ENCODE measurements at regions not wholly inside any gene's neighbourhood (a gene's known extent, or its start where the extent isn't known, plus 50 kb on each side); places are given as distances from the start of the nearest gene placed in this dataset.
"Not testable (repeated sequence)": the region's sequence is repeated elsewhere in the genome, so short reads cannot be mapped to it uniquely, and the experiment has no call there.

DNA sequence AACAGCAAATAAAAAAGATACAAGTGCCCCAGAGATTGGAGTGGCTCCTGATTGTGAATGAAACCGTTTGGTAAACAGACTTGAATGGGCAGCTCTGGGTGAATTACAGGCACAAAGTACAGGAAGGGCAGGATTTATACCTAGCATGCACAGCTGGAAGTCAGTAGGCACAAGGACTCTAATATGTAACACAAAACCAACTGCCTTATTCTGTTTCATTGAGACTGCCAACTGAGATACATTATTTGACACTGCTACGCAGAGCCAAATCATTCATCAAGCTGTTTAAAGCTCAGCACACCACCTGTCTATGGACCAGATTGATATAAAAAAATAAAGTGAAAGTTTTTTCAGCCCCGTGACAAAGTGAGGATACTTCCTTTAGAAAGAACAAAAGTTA is 541.2 kb downstream of the NUP35 start:
- DNase-seq: peak; percentile 95

DNA sequence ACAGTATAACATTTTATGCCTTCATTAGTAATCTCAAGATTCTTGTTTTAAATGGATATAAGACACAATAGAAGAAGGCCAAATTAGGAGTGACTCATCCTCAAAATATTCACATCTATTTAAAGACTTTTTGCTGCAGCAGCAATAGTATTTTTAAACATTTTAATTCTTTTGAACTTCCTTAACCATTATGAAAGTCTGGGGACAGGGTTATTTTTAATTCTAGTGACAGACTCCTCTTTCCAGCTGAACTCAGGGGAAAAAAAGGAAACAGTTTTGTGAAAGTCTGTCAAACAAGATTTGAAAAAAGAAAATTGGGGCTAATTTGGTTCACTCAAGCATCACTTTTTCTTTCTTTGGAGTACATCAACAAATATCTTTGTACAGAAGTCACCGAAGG is 541.8 kb downstream of the NUP35 start:
- DNase-seq: no peak

GRCh38 chr2:183671233-183671632 is 547.0 kb downstream of the NUP35 start:
- no peak for DNase-seq

GRCh38 chr2:183678908-183679307 is 554.7 kb downstream of the NUP35 start:
- DNase-seq: no peak

DNA sequence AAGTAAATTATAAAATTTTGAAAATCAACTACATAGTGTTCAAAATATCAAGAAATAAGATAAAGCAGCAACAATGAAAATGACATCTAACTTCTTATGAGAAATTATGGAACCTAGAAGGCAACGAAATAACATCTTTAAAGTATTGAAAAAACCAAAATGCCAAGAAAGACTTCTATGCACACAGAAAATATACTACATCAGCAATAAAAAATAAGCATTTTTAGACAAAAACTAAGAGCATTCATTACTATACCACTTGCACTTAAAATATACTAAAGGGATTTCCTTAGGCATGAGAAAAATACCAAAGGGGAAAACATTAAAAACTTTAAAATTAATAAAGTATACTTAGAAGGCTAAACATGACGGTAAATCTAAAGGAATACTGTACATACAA is 556.3 kb downstream of the NUP35 start:
- no peak for DNase-seq

- no peak for DNase-seq
Measured at GRCh38 chr2:183684686-183685085, 560.4 kb downstream of the NUP35 start.

DNA sequence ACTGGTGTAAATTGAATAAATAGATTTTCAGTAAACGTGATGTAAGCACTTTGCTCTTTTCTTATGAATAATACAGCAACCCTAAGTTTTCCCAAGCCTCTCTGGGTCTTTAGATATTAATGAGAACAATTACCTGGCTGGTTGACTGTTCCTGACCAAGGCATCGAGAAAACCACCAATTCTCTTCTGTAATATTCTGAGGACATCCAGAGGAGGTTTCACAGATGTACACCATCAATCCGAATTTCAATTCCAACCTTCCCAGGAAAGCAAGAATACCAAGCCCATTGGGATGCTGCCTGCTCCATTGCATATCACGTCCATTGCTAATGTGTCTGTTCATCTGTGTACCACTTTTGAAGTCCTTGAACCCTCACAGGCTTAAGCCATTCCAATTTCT is 571.8 kb downstream of the NUP35 start:
- DNase-seq: no peak

- no peak for DNase-seq
Measured at GRCh38 chr2:183709829-183710228, 585.6 kb downstream of the NUP35 start.

DNA sequence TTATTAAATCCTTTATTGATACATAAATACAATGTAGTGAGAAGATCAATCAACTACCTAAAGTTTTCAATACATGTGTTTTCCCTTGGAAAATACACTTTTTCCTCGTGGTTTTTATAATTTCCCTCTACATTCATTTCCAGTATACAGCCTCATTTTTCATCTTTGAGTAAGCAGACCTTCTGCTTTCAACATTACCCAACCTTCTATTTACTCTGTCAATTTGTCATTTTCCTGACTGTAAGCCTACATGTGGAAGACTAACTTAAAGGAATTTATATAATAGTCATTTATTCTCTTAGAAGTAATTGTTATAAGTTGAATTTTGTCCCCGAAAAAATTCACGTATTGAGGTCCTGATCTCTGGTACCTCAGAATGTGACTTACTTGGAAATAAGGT is 594.0 kb downstream of the NUP35 start:
- no peak for DNase-seq

DNA sequence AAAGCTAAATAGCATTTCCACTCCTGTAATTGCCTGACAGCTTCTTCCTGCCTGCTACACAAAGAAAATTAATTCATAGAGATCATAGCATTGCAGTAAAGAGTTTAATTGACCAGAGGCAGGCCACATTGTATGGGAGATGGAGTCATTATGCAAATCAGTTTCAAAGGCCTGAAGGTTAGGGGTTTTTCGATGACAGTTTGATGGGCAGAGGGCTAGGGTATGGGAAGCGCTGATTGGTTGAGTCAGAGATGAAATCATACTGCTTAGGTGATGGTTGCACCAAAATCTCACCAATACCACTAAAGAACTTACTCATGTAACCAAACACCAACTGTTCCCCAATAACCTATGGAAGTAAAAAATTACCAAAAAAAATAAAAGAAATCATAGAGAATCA is 599.0 kb downstream of the NUP35 start:
- DNase-seq: no peak

DNA sequence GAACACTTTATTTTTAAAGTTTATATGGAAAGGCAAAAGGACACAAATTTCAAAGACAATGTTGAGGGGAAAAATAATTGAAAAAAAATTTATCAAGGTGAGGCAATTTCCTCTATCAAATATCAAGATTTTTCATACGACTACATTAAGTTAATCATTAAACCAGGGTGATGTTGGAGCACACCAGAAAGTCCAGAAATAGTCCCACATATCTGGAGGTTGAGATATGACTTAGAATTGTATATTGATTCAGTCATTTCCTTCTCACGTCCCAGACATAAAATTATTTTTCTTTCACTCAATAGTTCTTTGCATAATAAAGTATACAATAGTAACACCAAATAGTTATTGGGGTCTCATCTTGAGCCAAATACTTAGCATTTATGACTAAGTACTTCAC is 605.1 kb downstream of the NUP35 start:
- DNase-seq: no peak

DNA sequence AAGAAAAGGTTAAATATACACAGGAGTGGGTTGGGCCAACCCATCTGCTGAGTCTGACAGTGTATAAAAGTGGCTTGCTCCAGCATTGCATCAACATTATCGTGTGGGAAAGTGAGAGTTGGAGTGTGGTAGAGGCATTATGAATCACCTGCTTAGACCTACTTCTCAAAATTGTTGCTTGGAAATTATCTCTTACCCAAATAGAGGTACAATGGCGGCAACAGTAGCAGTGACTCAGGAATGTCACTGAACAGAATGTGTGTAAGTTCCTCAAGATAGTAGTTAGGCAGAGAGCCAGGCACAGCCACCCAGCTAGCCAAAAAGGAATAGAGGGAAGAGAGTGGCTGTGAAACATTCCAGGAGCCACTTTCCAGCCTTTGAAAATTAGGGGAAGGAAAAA is 616.0 kb downstream of the NUP35 start:
- DNase-seq: no peak

- no peak for DNase-seq
Measured at GRCh38 chr2:183752571-183752970, 628.3 kb downstream of the NUP35 start.

DNA sequence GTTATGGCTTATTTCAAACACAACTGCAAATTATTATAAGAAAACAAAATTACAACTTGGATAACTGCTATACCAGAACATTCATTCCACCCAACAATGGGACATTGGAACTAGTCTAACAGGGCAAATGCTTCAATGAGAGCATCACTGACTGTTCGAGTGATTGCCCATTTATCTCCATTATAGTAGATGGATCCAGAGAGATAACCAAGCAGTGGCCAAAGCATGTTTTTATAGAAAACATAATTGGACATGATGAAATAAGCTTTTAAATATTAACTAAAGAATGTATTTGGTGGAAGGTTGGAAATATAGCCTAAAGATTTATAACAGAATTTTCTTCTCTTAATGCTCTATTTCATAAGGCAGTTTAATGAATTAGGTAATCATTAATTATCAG is 634.8 kb downstream of the NUP35 start:
- no peak for DNase-seq

DNA sequence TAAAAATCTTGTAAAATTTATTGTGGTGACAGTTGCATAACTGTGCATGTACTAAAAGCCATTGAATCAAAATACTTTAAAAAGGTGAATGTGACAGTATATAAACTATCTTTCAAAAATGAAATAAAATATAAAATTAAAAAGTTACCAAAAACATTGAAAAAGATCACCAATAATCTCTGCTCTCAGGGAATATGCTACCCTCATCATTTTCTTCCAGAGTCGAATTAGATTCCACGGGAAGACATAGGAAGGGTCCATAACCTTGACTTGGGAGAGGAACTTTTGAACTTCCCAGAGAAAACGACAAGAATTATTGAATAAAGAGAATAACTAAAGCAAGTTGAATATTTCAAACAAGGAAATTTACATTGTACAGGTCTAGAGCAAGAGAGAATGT is 649.5 kb downstream of the NUP35 start:
- DNase-seq: no peak

DNA sequence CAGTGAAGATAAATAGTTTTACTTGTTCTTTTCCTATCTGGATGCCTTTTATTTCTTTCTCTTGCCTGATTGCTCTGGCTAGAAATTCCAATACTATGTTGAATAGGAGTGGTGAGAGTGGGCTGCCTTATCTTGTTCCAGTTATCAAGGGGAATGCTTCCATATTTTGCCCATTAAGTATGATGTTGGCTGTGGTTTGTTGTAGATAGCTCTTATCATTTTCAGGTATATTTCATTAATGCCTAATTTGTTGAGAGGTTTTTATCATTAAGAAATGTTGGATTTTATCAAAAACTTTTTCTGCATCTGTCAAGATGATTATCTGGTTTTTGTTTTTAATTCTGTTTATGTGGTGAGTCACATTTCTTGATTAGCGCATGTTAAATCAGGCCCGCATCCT is 655.8 kb downstream of the NUP35 start:
- no peak for DNase-seq

DNA sequence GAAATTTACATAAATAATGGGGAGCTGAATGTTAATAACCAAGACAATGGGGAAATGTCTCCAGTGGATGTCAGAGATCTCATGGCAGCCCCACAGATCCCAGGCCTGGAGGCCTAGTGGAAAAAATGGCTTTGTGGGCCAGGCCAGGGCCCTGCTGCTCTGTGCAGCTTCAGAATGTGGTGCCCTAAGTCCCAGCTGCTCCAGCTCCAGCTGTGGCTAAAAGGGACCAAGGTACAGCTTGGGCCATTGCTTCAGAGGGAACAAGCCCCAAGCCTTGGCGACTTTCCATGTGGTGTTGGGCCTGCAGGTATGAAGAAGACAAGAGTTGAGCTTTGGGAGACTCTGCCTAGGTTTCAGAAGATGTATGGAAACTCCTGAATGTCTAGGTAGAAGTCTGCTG is 658.2 kb downstream of the NUP35 start:
- DNase-seq: no peak

GRCh38 chr2:183788796-183789195 is 664.6 kb downstream of the NUP35 start:
- DNase-seq: not testable (repeated sequence)

GRCh38 chr2:183792165-183792924 is 668.1 kb downstream of the NUP35 start:
- DNase-seq: not testable (repeated sequence)

GRCh38 chr2:183798535-183798934 is 674.3 kb downstream of the NUP35 start:
- no peak for DNase-seq

DNA sequence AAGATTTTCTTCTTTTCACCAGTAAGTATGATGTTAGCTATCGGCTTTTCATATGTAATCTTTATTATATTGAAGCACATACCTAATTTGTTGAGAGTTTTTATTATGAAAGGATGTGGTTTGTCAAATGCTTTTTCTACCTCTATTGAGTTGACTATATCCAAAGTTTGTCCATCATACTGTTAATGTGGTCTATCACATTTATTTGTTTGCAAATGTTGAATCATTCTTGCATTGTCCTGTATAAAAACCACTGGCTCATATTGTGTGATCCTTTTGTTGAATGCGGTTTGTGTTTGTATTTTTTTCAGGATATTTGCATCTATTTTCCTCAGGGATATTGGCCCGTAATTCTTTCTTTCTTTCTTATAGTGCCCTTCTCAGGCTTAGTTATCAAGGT is 675.5 kb downstream of the NUP35 start:
- no peak for DNase-seq

GRCh38 chr2:183803596-183803995 is 679.4 kb downstream of the NUP35 start:
- DNase-seq: no peak

GRCh38 chr2:183807870-183808269 is 683.6 kb downstream of the NUP35 start:
- DNase-seq: no peak

DNA sequence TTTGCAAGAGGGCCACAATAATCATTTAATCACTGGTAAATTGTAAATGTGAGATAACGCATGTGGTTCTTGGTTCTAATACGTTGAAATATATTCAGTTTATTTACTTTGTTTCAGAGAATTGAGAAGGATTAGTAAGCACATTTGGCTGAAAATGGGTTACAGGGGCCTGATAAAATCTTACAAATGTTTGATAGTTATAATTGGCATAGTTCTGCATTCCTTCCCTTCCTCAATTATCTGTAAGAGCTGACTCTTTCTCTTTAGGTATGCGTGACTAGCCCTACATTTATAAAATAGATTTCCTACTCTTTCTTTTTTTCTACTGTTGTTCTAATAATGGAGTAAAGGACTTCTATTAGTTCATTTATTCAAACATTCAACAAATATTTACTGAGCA is 685.2 kb downstream of the NUP35 start:
- no peak for DNase-seq

GRCh38 chr2:183811281-183811680 is 687.0 kb downstream of the NUP35 start:
- no peak for DNase-seq
